Liver (tissue), 8 donors: ENCODE measurements at regions not wholly inside any gene's neighbourhood (a gene's known extent, or its start where the extent isn't known, plus 50 kb on each side); places are given as distances from the start of the nearest gene placed in this dataset.

Source experiments
- DNase-seq: peaks from one replicate; pipeline ENCODE4 v3.0.0-alpha.2; 2017; ENCODE audit warnings: low spot score
- H3K27ac ChIP-seq, 2 donors: one replicate each; pipeline ENCODE4 v1.7.0; 2013; ENCODE audit warnings: inconsistent platforms in 2 of 2, low read length in 2 of 2, control low read depth in 1 of 2, low read depth in 1 of 2, mild to moderate bottlenecking in 1 of 2
- H3K27me3 ChIP-seq, 4 donors: one replicate each; pipeline versions ENCODE4 v1.6.1 to v1.7.0; 2013; ENCODE audit warnings: low read length in 3 of 4, inconsistent platforms in 1 of 4, mild to moderate bottlenecking in 1 of 4, moderate library complexity in 1 of 4; ENCODE audit not compliant: control insufficient read depth in 4 of 4, insufficient read depth in 4 of 4
- H3K36me3 ChIP-seq, 4 donors: one replicate each; pipeline versions ENCODE4 v1.6.1 to v1.7.0; 2013; ENCODE audit warnings: low read length in 3 of 4, mild to moderate bottlenecking in 3 of 4, low read depth in 1 of 4, moderate library complexity in 1 of 4; ENCODE audit not compliant: control insufficient read depth in 4 of 4, insufficient read depth in 3 of 4
- H3K4me1 ChIP-seq, 4 donors: one replicate each; pipeline versions ENCODE4 v1.6.1 to v1.7.0; 2013; ENCODE audit warnings: low read length in 3 of 4, mild to moderate bottlenecking in 3 of 4, moderate library complexity in 1 of 4; ENCODE audit not compliant: control insufficient read depth in 4 of 4, insufficient read depth in 4 of 4
- H3K4me3 ChIP-seq, 3 donors: one replicate each; pipeline versions ENCODE4 v1.6.1 to v1.7.0; 2013; ENCODE audit warnings: low read length in 3 of 3, control low read depth in 1 of 3, low read depth in 1 of 3, mild to moderate bottlenecking in 1 of 3
- H3K9ac ChIP-seq, 2 donors: one replicate each; pipeline ENCODE4 v1.7.0; 2013; ENCODE audit warnings: low read length in 2 of 2, mild to moderate bottlenecking in 2 of 2, moderate library complexity in 2 of 2, control low read depth in 1 of 2, low read depth in 1 of 2
- H3K9me3 ChIP-seq, 4 donors: one replicate each; pipeline versions ENCODE4 v1.6.1 to v1.7.0; 2013; ENCODE audit warnings: low read length in 3 of 4; ENCODE audit not compliant: control insufficient read depth in 4 of 4
- EGR1 ChIP-seq, 2 donors: IDR thresholded peaks; 2 replicates each; pipeline ENCODE4 v1.6.1; 2016 to 2018; ENCODE audit warnings: antibody characterized with exemption in 2 of 2, low read depth in 2 of 2
- FOXA1 ChIP-seq: IDR thresholded peaks from 2 replicates; pipeline ENCODE4 v1.6.1; 2016; ENCODE audit warnings: antibody characterized with exemption
- FOXA2 ChIP-seq: IDR thresholded peaks from 2 replicates; pipeline ENCODE4 v1.6.1; 2016; ENCODE audit warnings: antibody characterized with exemption
- HNF4A ChIP-seq, 2 donors: conservative IDR thresholded peaks; 2 replicates each; pipeline ENCODE4 v1.6.1; 2016; ENCODE audit warnings: antibody characterized with exemption in 2 of 2, mild to moderate bottlenecking in 2 of 2
- HNF4G ChIP-seq: IDR thresholded peaks from 2 replicates; pipeline ENCODE4 v1.6.1; 2016; ENCODE audit warnings: antibody characterized with exemption
- MAX ChIP-seq: IDR thresholded peaks from 2 replicates; pipeline ENCODE4 v1.6.1; 2016; ENCODE audit warnings: antibody characterized with exemption
- NR2F2 ChIP-seq: IDR thresholded peaks from 2 replicates; pipeline ENCODE4 v1.6.1; 2016; ENCODE audit warnings: antibody characterized with exemption
- RAD21 ChIP-seq, 2 donors: IDR thresholded peaks; 2 replicates each; pipeline ENCODE4 v1.6.1; 2016; ENCODE audit warnings: antibody characterized with exemption in 2 of 2, mild to moderate bottlenecking in 2 of 2
- RXRA ChIP-seq, 2 donors: IDR thresholded peaks; 2 replicates each; pipeline ENCODE4 v1.6.1; 2017 to 2018; ENCODE audit warnings: antibody characterized with exemption in 2 of 2, mild to moderate bottlenecking in 1 of 2
- TAF1 ChIP-seq: conservative IDR thresholded peaks from 2 replicates; pipeline ENCODE4 v1.6.1; 2016; ENCODE audit warnings: antibody characterized with exemption, mild to moderate bottlenecking
- YY1 ChIP-seq: IDR thresholded peaks from 2 replicates; pipeline ENCODE4 v1.6.1; 2016; ENCODE audit warnings: antibody characterized with exemption, mild to moderate bottlenecking
- WGBS: extraction: QIAGEN DNeasy Blood & Tissue Kit; methylation state at CpG from one replicate; pipeline ENCODE4 v1.1.7; 2013; 5-methylcytosine and 5-hydroxymethylcytosine counted together
- TF ChIP-seq, protein P1 (sequence below): fragments of 150-350 bp; IDR thresholded peaks from 2 replicates; pipeline ENCODE4 v1.5.1; 2017; ENCODE audit warnings: improper control_type of control experiment, low read depth, low read length; ENCODE audit not compliant: missing input control
- TF ChIP-seq, protein P2 (sequence below): IDR thresholded peaks from 2 replicates; pipeline ENCODE4 v1.6.1; 2016; ENCODE audit warnings: antibody characterized with exemption
- donor health status: healthy.
- donor health status: healthy.
- donor health status: healthy.
- donor health status: healthy.
- donor health status: healthy.

- no peaks in the 10 kb centered on the region for H3K4me1 ChIP-seq
- H3K9ac ChIP-seq, result no peak overlapping the region
- no peak overlapping the region for H3K27ac ChIP-seq
- H3K36me3 ChIP-seq, result no peaks in the 10 kb centered on the region
- H3K9me3 ChIP-seq, result peaks cover 0 to 6% (median 2%) of the 10 kb centered on the region in 4 donors
- DNase-seq, result no peak
- TF ChIP-seq HNF4G (no peak), FOXA2 (no peak), MAX (no peak), NR2F2 (no peak), EGR1 (IDR thresholded peaks at IDR 0.05; ENCODE audit: low read depth in 2 of 2) (no peak)
- WGBS, result 60% methylated on average over 10 of the region's 10 CpGs
- H3K4me3 ChIP-seq, result no peak overlapping the region
- H3K27me3 ChIP-seq, result peaks cover 0 to 3% (median 0%) of the 10 kb centered on the region in 4 donors
Measured at GRCh38 chr4:8694651-8695151, 102.1 kb downstream of the CPZ start.

GRCh38 chr4:8694226-8694625 lies 101.7 kb downstream of the CPZ start:
- H3K4me3 ChIP-seq, result no peak overlapping the region
- TF ChIP-seq HNF4A (conservative IDR thresholded peaks at IDR 0.05) (no peak), HNF4G (no peak), RAD21 (IDR thresholded peaks at IDR 0.05) (no peak)
- TF ChIP-seq, protein P1, sequence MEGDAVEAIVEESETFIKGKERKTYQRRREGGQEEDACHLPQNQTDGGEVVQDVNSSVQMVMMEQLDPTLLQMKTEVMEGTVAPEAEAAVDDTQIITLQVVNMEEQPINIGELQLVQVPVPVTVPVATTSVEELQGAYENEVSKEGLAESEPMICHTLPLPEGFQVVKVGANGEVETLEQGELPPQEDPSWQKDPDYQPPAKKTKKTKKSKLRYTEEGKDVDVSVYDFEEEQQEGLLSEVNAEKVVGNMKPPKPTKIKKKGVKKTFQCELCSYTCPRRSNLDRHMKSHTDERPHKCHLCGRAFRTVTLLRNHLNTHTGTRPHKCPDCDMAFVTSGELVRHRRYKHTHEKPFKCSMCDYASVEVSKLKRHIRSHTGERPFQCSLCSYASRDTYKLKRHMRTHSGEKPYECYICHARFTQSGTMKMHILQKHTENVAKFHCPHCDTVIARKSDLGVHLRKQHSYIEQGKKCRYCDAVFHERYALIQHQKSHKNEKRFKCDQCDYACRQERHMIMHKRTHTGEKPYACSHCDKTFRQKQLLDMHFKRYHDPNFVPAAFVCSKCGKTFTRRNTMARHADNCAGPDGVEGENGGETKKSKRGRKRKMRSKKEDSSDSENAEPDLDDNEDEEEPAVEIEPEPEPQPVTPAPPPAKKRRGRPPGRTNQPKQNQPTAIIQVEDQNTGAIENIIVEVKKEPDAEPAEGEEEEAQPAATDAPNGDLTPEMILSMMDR, result no peak
- TF ChIP-seq, protein P2, sequence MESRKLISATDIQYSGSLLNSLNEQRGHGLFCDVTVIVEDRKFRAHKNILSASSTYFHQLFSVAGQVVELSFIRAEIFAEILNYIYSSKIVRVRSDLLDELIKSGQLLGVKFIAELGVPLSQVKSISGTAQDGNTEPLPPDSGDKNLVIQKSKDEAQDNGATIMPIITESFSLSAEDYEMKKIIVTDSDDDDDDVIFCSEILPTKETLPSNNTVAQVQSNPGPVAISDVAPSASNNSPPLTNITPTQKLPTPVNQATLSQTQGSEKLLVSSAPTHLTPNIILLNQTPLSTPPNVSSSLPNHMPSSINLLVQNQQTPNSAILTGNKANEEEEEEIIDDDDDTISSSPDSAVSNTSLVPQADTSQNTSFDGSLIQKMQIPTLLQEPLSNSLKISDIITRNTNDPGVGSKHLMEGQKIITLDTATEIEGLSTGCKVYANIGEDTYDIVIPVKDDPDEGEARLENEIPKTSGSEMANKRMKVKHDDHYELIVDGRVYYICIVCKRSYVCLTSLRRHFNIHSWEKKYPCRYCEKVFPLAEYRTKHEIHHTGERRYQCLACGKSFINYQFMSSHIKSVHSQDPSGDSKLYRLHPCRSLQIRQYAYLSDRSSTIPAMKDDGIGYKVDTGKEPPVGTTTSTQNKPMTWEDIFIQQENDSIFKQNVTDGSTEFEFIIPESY, result no peak
- peaks cover 0 to 3% (median 0%) of the 10 kb centered on the region in 4 donors for H3K27me3 ChIP-seq
- no peak overlapping the region for H3K27ac ChIP-seq
- H3K9ac ChIP-seq, result no peak overlapping the region
- no peaks in the 10 kb centered on the region for H3K4me1 ChIP-seq
- WGBS, result 63% methylated on average over 8 of the region's 8 CpGs
- DNase-seq, result no peak
- H3K36me3 ChIP-seq, result no peaks in the 10 kb centered on the region
- H3K9me3 ChIP-seq, result peaks cover 0 to 6% (median 2%) of the 10 kb centered on the region in 4 donors

- no peaks in the 10 kb centered on the region for H3K4me1 ChIP-seq
- WGBS, result 82% methylated on average over 27 of the region's 27 CpGs
- no peak overlapping the region for H3K27ac ChIP-seq
- no peak for DNase-seq
- no peak overlapping the region for H3K9ac ChIP-seq
- H3K9me3 ChIP-seq, result no peaks in the 10 kb centered on the region
- H3K4me3 ChIP-seq, result no peak overlapping the region
- no peaks in the 10 kb centered on the region for H3K36me3 ChIP-seq
- peaks cover 0 to 7% (median 1%) of the 10 kb centered on the region in 4 donors for H3K27me3 ChIP-seq
- TF ChIP-seq FOXA1 (no peak), YY1 (no peak), RXRA (IDR thresholded peaks at IDR 0.05) (no peak), HNF4G (no peak), TAF1 (no peak)
Measured at GRCh38 chr4:8691151-8691775, 98.7 kb downstream of the CPZ start.
